Fibroblast of lung (primary cell): ENCODE measurements at regions not wholly inside any gene's neighbourhood (a gene's known extent, or its start where the extent isn't known, plus 50 kb on each side); places are given as distances from the start of the nearest gene placed in this dataset.

ENCODE experiments used
- DNase-seq, 2 donors: peaks; one replicate each; pipeline versions ENCODE4 v3.0.0 to v3.0.0-alpha.2; 2010; ENCODE audit warnings: low read depth in 2 of 2
- H2AFZ ChIP-seq: 2 replicates; pipeline ENCODE4 v1.5.1; 2012; ENCODE audit warnings: low read length, control low read depth, inconsistent platforms
- H3K27ac ChIP-seq: 2 replicates; pipeline ENCODE4 v1.5.1; 2011; ENCODE audit warnings: low read length, control low read depth; ENCODE audit not compliant: insufficient read depth
- H3K27me3 ChIP-seq: 2 replicates; pipeline ENCODE4 v1.5.1; 2011; ENCODE audit warnings: mild to moderate bottlenecking, low read length; ENCODE audit not compliant: control insufficient read depth, insufficient read depth
- H3K36me3 ChIP-seq: 2 replicates; pipeline ENCODE4 v1.5.1; 2011; ENCODE audit warnings: low read length; ENCODE audit not compliant: control insufficient read depth, insufficient read depth
- H3K4me1 ChIP-seq: 2 replicates; pipeline ENCODE4 v1.5.1; 2011; ENCODE audit warnings: low read length; ENCODE audit not compliant: control insufficient read depth, insufficient read depth; ENCODE audit errors: extremely low read depth
- H3K4me2 ChIP-seq: 2 replicates; pipeline ENCODE4 v1.5.1; 2011; ENCODE audit warnings: low read length, control low read depth; ENCODE audit not compliant: insufficient read depth; ENCODE audit errors: extremely low read depth
- H3K4me3 ChIP-seq, 4 experiments: fragments of 200-600 bp in 1 of 4; sonication (generic) in 1 of 4; replicated peaks in 1 of 4; 2 replicates each; pipeline ENCODE4 v1.5.1; 2011 to 2016; ENCODE audit warnings: low read length in 4 of 4, low read depth in 3 of 4, mild to moderate bottlenecking in 3 of 4, control low read depth in 2 of 4, inconsistent platforms in 1 of 4, mixed read lengths in 1 of 4; ENCODE audit not compliant: insufficient read depth in 1 of 4; ENCODE audit errors: control extremely low read depth in 1 of 4
- H3K79me2 ChIP-seq: 2 replicates; pipeline ENCODE4 v1.5.1; 2012; ENCODE audit warnings: mild to moderate bottlenecking, low read length, inconsistent platforms; ENCODE audit not compliant: control insufficient read depth, insufficient read depth
- H3K9ac ChIP-seq: 2 replicates; pipeline ENCODE4 v1.5.1; 2011; ENCODE audit warnings: mild to moderate bottlenecking, low read length, control low read depth; ENCODE audit not compliant: insufficient read depth
- H3K9me3 ChIP-seq: 2 replicates; pipeline ENCODE4 v1.5.1; 2012; ENCODE audit warnings: low read depth, low read length; ENCODE audit not compliant: control insufficient read depth, insufficient read depth
- H4K20me1 ChIP-seq: 2 replicates; pipeline ENCODE4 v1.5.1; 2011; ENCODE audit warnings: low read length; ENCODE audit not compliant: control insufficient read depth, insufficient read depth; ENCODE audit errors: extremely low read depth
- EZH2 ChIP-seq: IDR thresholded peaks from 2 replicates; pipeline ENCODE4 v1.5.1; 2012; ENCODE audit warnings: low read length, control low read depth, mild to moderate bottlenecking; ENCODE audit errors: missing control alignments
- TF ChIP-seq, protein P1 (sequence below), 2 donors: IDR thresholded peaks in 1 of 2; conservative IDR thresholded peaks in 1 of 2; 1 replicate in 1 of 2; 2 replicates in 1 of 2; pipeline ENCODE4 v1.5.1; 2011 to 2012; ENCODE audit warnings: low read length in 2 of 2, control low read depth in 1 of 2, inconsistent platforms in 1 of 2, low read depth in 1 of 2, mild to moderate bottlenecking in 1 of 2

GRCh38 chr13:42378383-42378780, 106.4 kb downstream of the AKAP11 start:
- no peaks in the 10 kb centered on the region for H3K27me3 ChIP-seq
- no peak overlapping the region for H3K4me2 ChIP-seq
- H3K36me3 ChIP-seq: no peaks in the 10 kb centered on the region
- H3K9me3 ChIP-seq: no peaks in the 10 kb centered on the region
- no peak overlapping the region for H3K27ac ChIP-seq
- H3K4me3 ChIP-seq: no peak overlapping the region
- DNase-seq: no peak
- H4K20me1 ChIP-seq: no peaks in the 10 kb centered on the region
- H3K4me1 ChIP-seq: no peaks in the 10 kb centered on the region
- no peaks in the 10 kb centered on the region for H3K79me2 ChIP-seq
- H3K9ac ChIP-seq: no peak overlapping the region
- no peak overlapping the region for H2AFZ ChIP-seq
- TF ChIP-seq EZH2: no peak
- TF ChIP-seq, protein P1, sequence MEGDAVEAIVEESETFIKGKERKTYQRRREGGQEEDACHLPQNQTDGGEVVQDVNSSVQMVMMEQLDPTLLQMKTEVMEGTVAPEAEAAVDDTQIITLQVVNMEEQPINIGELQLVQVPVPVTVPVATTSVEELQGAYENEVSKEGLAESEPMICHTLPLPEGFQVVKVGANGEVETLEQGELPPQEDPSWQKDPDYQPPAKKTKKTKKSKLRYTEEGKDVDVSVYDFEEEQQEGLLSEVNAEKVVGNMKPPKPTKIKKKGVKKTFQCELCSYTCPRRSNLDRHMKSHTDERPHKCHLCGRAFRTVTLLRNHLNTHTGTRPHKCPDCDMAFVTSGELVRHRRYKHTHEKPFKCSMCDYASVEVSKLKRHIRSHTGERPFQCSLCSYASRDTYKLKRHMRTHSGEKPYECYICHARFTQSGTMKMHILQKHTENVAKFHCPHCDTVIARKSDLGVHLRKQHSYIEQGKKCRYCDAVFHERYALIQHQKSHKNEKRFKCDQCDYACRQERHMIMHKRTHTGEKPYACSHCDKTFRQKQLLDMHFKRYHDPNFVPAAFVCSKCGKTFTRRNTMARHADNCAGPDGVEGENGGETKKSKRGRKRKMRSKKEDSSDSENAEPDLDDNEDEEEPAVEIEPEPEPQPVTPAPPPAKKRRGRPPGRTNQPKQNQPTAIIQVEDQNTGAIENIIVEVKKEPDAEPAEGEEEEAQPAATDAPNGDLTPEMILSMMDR (conservative IDR thresholded peaks at IDR 0.05 in 1 of 2, IDR thresholded peaks at IDR 0.05 in 1 of 2; ENCODE audit: low read depth in 1 of 2, low read length in 2 of 2): no peak

DNA sequence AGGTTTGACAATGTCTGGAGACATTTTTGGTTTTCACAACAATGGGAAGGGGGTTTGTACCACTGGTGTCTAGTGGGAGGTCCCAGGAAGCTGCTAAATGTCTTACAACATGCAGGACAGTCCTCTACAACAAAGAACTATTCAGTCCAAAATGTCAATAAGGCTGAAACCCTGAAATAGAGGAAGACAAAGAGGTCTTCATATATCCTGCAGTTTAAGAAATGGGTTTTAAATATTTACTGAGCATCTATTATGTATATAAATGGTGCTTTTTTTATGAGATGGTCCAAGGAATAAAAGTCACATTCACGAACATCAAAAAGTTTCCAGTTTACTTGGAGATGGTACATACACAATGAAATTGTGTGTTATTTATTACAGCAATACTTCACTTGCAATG, 107.3 kb downstream of the AKAP11 start:
- Histone ChIP-seq H3K4me1 (no peaks in the 10 kb centered on the region), H3K9ac (no peak overlapping the region), H3K4me3 (no peak overlapping the region), H3K36me3 (no peaks in the 10 kb centered on the region), H3K79me2 (no peaks in the 10 kb centered on the region), H4K20me1 (no peaks in the 10 kb centered on the region), H3K27ac (no peak overlapping the region), H3K27me3 (no peaks in the 10 kb centered on the region), H3K9me3 (no peaks in the 10 kb centered on the region), H2AFZ (no peak overlapping the region), H3K4me2 (no peak overlapping the region)
- TF ChIP-seq, protein P1 (conservative IDR thresholded peaks at IDR 0.05 in 1 of 2, IDR thresholded peaks at IDR 0.05 in 1 of 2; ENCODE audit: low read depth in 1 of 2, low read length in 2 of 2): no peak
- no peak for TF ChIP-seq EZH2
- DNase-seq: no peak

- H3K4me1 ChIP-seq: no peaks in the 10 kb centered on the region
- no peaks in the 10 kb centered on the region for H3K27me3 ChIP-seq
- no peak overlapping the region for H3K27ac ChIP-seq
- H3K4me2 ChIP-seq: no peak overlapping the region
- H4K20me1 ChIP-seq: no peaks in the 10 kb centered on the region
- no peaks in the 10 kb centered on the region for H3K79me2 ChIP-seq
- H3K9ac ChIP-seq: no peak overlapping the region
- H2AFZ ChIP-seq: no peak overlapping the region
- DNase-seq: no peak
- no peak for TF ChIP-seq EZH2
- TF ChIP-seq, protein P1 (conservative IDR thresholded peaks at IDR 0.05 in 1 of 2, IDR thresholded peaks at IDR 0.05 in 1 of 2; ENCODE audit: low read depth in 1 of 2, low read length in 2 of 2): no peak
- H3K9me3 ChIP-seq: no peaks in the 10 kb centered on the region
- H3K4me3 ChIP-seq: no peak overlapping the region
- H3K36me3 ChIP-seq: no peaks in the 10 kb centered on the region
These were observed 108.6 kb downstream of the AKAP11 start for GRCh38 chr13:42380420-42381164.
